HCT116 (cell line): ENCODE measurements at regions not wholly inside any gene's neighbourhood (a gene's known extent, or its start where the extent isn't known, plus 50 kb on each side); places are given as distances from the start of the nearest gene placed in this dataset.
"Not testable (repeated sequence)": the region's sequence is repeated elsewhere in the genome, so short reads cannot be mapped to it uniquely, and the experiment has no call there.

ENCODE experiments used
- ATAC-seq: fragments of 200-7000 bp; cut with Tn5 transposase; 2 replicates; pipeline ENCODE4 v1.9.1; 2020; ENCODE audit warnings: mild to moderate bottlenecking, moderate library complexity
- BruUV-seq: library from RNA; stranded (reverse); fragments of 400-500 nt; replicated peaks from 2 replicates; lab custom pipeline; 2021; lab: Mats Ljungman, UMichigan
- CTCF ChIA-PET: fragments of 300-600 bp; sonication (Branson Sonifier 250); formaldehyde crosslinking; loops from one replicate; lab custom pipeline; 2021; ENCODE audit warnings: antibody characterized with exemption; lab: Charles Lee
- POLR2A ChIA-PET: fragments of 300-600, 350-600 bp; sonication (Branson Sonifier 250); formaldehyde crosslinking; loops from one replicate; lab custom pipeline; 2021; ENCODE audit warnings: antibody characterized with exemption; lab: Charles Lee
- RAD21 ChIA-PET, 2 experiments: fragments of 300-600 bp; sonication (Branson Sonifier 250); formaldehyde crosslinking; loops; one replicate each; lab custom pipeline; 2023; ENCODE audit warnings: low total read pairs in 2 of 2; ENCODE audit not compliant: uncharacterized antibody in 2 of 2, unreplicated experiment in 2 of 2, low non-redundant PET in 1 of 2; lab: Charles Lee
- DNase-seq: peaks from one replicate; pipeline ENCODE4 v3.0.0-alpha.2; 2010; ENCODE audit warnings: low read depth, low spot score
- H2AFZ ChIP-seq: fragments of 200-600 bp; shearing (Covaris generic), sonication (generic); 2 replicates; pipeline ENCODE4 v1.6.1; 2017; ENCODE audit warnings: low read depth, mixed run types, mixed read lengths, antibody characterized with exemption, low read length; ENCODE audit not compliant: poor library complexity, severe bottlenecking
- H3K27ac ChIP-seq: 2 replicates; pipeline ENCODE4 v1.5.1; 2012; ENCODE audit warnings: low read depth, low read length
- H3K27me3 ChIP-seq: fragments of 200-600 bp; sonication (generic); 2 replicates; pipeline ENCODE4 v1.6.1; 2016; ENCODE audit warnings: mixed run types, low read length, mixed read lengths; ENCODE audit not compliant: insufficient read depth
- H3K36me3 ChIP-seq, 2 experiments: fragments of 200-500 bp in 1 of 2; fragments of 200-600 bp in 1 of 2; sonication (Bioruptor generic) in 1 of 2; sonication (generic) in 1 of 2; 2 replicates each; pipeline versions ENCODE4 v1.5.1 to v1.6.1; 2014 to 2016; ENCODE audit warnings: low read length in 2 of 2, inconsistent platforms in 1 of 2, mixed read lengths in 1 of 2, mixed run types in 1 of 2; ENCODE audit not compliant: insufficient read depth in 2 of 2, control insufficient read depth in 1 of 2
- H3K4me1 ChIP-seq, 2 experiments: fragments of 200-600 bp in 1 of 2; sonication (generic) in 1 of 2; 2 replicates each; pipeline versions ENCODE4 v1.5.1 to v1.6.1; 2012 to 2017; ENCODE audit warnings: low read length in 2 of 2, inconsistent platforms in 1 of 2, mild to moderate bottlenecking in 1 of 2, mixed read lengths in 1 of 2, mixed run types in 1 of 2, moderate library complexity in 1 of 2; ENCODE audit not compliant: insufficient read depth in 2 of 2, control insufficient read depth in 1 of 2
- H3K4me2 ChIP-seq: fragments of 200-600 bp; sonication (generic); 2 replicates; pipeline ENCODE4 v1.6.1; 2017; ENCODE audit warnings: mixed run types, low read length, mixed read lengths
- H3K4me3 ChIP-seq, 2 experiments: fragments of 200-600 bp in 1 of 2; sonication (generic) in 1 of 2; replicated peaks in 1 of 2; 2 replicates each; pipeline ENCODE4 v1.5.1; 2011 to 2016; ENCODE audit warnings: low read length in 2 of 2, control low read depth in 1 of 2, low read depth in 1 of 2, mild to moderate bottlenecking in 1 of 2, mixed read lengths in 1 of 2, mixed run types in 1 of 2
- H3K79me2 ChIP-seq: fragments of 200-600 bp; sonication (generic); 2 replicates; pipeline ENCODE4 v1.6.1; 2017; ENCODE audit warnings: mild to moderate bottlenecking, mixed run types, low read length, moderate library complexity, mixed read lengths; ENCODE audit not compliant: insufficient read depth
- H3K9ac ChIP-seq: fragments of 200-600 bp; sonication (generic); 2 replicates; pipeline ENCODE4 v1.6.1; 2016; ENCODE audit warnings: low read length, mixed read lengths
- H3K9me2 ChIP-seq: fragments of 200-600 bp; sonication (generic), shearing (Covaris generic); 2 replicates; pipeline ENCODE4 v1.6.1; 2017; ENCODE audit warnings: mixed run types, mild to moderate bottlenecking, moderate library complexity; ENCODE audit not compliant: insufficient read depth
- H3K9me3 ChIP-seq, 2 experiments: fragments of 200-500 bp in 1 of 2; fragments of 200-600 bp in 1 of 2; sonication (Bioruptor generic) in 1 of 2; sonication (generic) in 1 of 2; 2 replicates each; pipeline ENCODE4 v1.6.1; 2014 to 2017; ENCODE audit warnings: low read length in 2 of 2, mixed read lengths in 2 of 2, inconsistent platforms in 1 of 2, low read depth in 1 of 2, mild to moderate bottlenecking in 1 of 2, mixed run types in 1 of 2, moderate library complexity in 1 of 2; ENCODE audit not compliant: control insufficient read depth in 1 of 2, insufficient read depth in 1 of 2
- H4K20me1 ChIP-seq: fragments of 200-600 bp; sonication (generic), shearing (Covaris generic); 2 replicates; pipeline ENCODE4 v1.6.1; 2017; ENCODE audit warnings: mixed run types, mild to moderate bottlenecking, moderate library complexity; ENCODE audit not compliant: insufficient read depth
- CBX3 ChIP-seq: IDR thresholded peaks from 2 replicates; pipeline ENCODE4 v1.6.1; 2012; ENCODE audit warnings: low read depth
- CEBPB ChIP-seq: IDR thresholded peaks from 2 replicates; pipeline ENCODE4 v1.6.1; 2012; ENCODE audit warnings: low read depth
- ELF1 ChIP-seq: IDR thresholded peaks from 2 replicates; pipeline ENCODE4 v1.6.1; 2012; ENCODE audit warnings: low read depth, borderline replicate concordance
- EZH2 ChIP-seq: fragments of 200-600 bp; sonication (generic); IDR thresholded peaks from 2 replicates; pipeline ENCODE4 v1.6.1; 2017; ENCODE audit warnings: antibody characterized with exemption, mixed run types
- EZH2phosphoT487 ChIP-seq: fragments of 200-600 bp; IDR thresholded peaks from 2 replicates; pipeline ENCODE4 v1.6.1; 2018; ENCODE audit warnings: antibody characterized with exemption, borderline replicate concordance
- FOSL1 ChIP-seq: IDR thresholded peaks from 2 replicates; pipeline ENCODE4 v1.6.1; 2012; ENCODE audit warnings: low read depth
- POLR2A ChIP-seq: IDR thresholded peaks from 2 replicates; pipeline ENCODE4 v1.7.0; 2011; ENCODE audit warnings: borderline replicate concordance; ENCODE audit not compliant: insufficient read depth, insufficient read length; ENCODE audit errors: extremely low read depth
- POLR2AphosphoS5 ChIP-seq: IDR thresholded peaks from 2 replicates; pipeline ENCODE4 v1.6.1; 2011; ENCODE audit warnings: mild to moderate bottlenecking, low read depth, low read length, moderate library complexity
- SP1 ChIP-seq: IDR thresholded peaks from 2 replicates; pipeline ENCODE4 v1.6.1; 2012; ENCODE audit warnings: low read depth
- SRF ChIP-seq: IDR thresholded peaks from 2 replicates; pipeline ENCODE4 v1.6.1; 2012; ENCODE audit warnings: low read depth
- YY1 ChIP-seq: IDR thresholded peaks from 2 replicates; pipeline ENCODE4 v1.6.1; 2011; ENCODE audit warnings: low read length, low read depth, moderate library complexity, mild to moderate bottlenecking; ENCODE audit not compliant: insufficient replicate concordance; ENCODE audit errors: extremely low read depth
- ZNF274 ChIP-seq: fragments of 200-500 bp; sonication (Bioruptor generic); IDR thresholded peaks from 2 replicates; pipeline ENCODE4 v1.6.1; 2014; ENCODE audit warnings: mild to moderate bottlenecking, low read depth, low read length, inconsistent platforms
- intact Hi-C: fragments of 100-400 bp; cut with micrococcal nuclease; formaldehyde crosslinking; loops from 2 replicates; pipeline ENCODE4 v1.10.0; 2022
- TF ChIP-seq, protein P1 (sequence below), 3 experiments: fragments of 200-600 bp in 1 of 3; sonication (generic) in 1 of 3; IDR thresholded peaks in 2 of 3; conservative IDR thresholded peaks in 1 of 3; 2 replicates each; pipeline ENCODE4 v1.5.1; 2012 to 2017; ENCODE audit warnings: low read depth in 2 of 3, low read length in 2 of 3, antibody characterized with exemption in 1 of 3, borderline replicate concordance in 1 of 3, control low read depth in 1 of 3, mild to moderate bottlenecking in 1 of 3, mixed read lengths in 1 of 3, mixed run types in 1 of 3, moderate library complexity in 1 of 3; ENCODE audit not compliant: insufficient read depth in 1 of 3
- TF ChIP-seq, protein P2 (sequence below): IDR thresholded peaks from 2 replicates; pipeline ENCODE4 v1.6.1; 2012
- TF ChIP-seq, protein P3 (sequence below): IDR thresholded peaks from 2 replicates; pipeline ENCODE4 v1.6.1; 2011; ENCODE audit warnings: mild to moderate bottlenecking, low read length, moderate library complexity; ENCODE audit not compliant: insufficient replicate concordance; ENCODE audit errors: extremely low read depth

DNA sequence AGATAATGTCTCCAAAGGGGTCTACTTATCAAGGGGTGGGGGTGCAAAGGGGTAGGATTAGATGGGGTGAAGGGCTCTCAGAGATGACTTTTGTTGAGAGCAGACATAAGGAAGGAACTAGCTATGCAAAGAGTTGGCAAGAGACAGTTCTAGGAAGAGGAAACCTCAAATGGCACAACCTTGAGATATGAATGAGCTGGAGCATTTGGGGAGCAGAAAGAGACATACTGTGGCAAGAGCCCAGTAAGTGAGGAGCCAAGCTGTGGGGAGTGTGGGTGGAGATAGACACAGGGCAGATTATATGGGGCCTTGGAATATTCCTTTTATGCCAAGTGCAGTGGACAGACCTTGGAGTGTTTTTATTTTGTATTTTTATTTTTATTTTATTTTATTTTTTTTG lies 84.8 kb upstream of the BTG3 start:
- no peaks in the 10 kb centered on the region for H3K9me2 ChIP-seq
- H3K9ac ChIP-seq = no peak overlapping the region
- 0 out of 2 replicates have a peak, but pooled peaks cover 3% of the 10 kb centered on the region for H3K27me3 ChIP-seq
- RAD21 ChIA-PET = no interaction called here
- BruUV-seq = no TSS peak
- no peaks in the 10 kb centered on the region for H4K20me1 ChIP-seq
- H3K9me3 ChIP-seq = no peaks in the 10 kb centered on the region
- no peak overlapping the region for H3K4me2 ChIP-seq
- H3K79me2 ChIP-seq = no peaks in the 10 kb centered on the region
- TF ChIP-seq EZH2 (no peak), SRF (no peak), POLR2AphosphoS5 (no peak), EZH2phosphoT487 (no peak), CEBPB (no peak), YY1 (no peak), POLR2A (no peak), FOSL1 (no peak), ELF1 (no peak), SP1 (no peak), ZNF274 (no peak), CBX3 (no peak)
- TF ChIP-seq, protein P1, sequence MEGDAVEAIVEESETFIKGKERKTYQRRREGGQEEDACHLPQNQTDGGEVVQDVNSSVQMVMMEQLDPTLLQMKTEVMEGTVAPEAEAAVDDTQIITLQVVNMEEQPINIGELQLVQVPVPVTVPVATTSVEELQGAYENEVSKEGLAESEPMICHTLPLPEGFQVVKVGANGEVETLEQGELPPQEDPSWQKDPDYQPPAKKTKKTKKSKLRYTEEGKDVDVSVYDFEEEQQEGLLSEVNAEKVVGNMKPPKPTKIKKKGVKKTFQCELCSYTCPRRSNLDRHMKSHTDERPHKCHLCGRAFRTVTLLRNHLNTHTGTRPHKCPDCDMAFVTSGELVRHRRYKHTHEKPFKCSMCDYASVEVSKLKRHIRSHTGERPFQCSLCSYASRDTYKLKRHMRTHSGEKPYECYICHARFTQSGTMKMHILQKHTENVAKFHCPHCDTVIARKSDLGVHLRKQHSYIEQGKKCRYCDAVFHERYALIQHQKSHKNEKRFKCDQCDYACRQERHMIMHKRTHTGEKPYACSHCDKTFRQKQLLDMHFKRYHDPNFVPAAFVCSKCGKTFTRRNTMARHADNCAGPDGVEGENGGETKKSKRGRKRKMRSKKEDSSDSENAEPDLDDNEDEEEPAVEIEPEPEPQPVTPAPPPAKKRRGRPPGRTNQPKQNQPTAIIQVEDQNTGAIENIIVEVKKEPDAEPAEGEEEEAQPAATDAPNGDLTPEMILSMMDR (IDR thresholded peaks at IDR 0.05 in 2 of 3, conservative IDR thresholded peaks at IDR 0.05 in 1 of 3; ENCODE audit: borderline replicate concordance in 1 of 3, insufficient read depth in 1 of 3, low read depth in 2 of 3, low read length in 2 of 3) = no peak
- TF ChIP-seq, protein P2, sequence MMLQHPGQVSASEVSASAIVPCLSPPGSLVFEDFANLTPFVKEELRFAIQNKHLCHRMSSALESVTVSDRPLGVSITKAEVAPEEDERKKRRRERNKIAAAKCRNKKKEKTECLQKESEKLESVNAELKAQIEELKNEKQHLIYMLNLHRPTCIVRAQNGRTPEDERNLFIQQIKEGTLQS = no peak
- TF ChIP-seq, protein P3, sequence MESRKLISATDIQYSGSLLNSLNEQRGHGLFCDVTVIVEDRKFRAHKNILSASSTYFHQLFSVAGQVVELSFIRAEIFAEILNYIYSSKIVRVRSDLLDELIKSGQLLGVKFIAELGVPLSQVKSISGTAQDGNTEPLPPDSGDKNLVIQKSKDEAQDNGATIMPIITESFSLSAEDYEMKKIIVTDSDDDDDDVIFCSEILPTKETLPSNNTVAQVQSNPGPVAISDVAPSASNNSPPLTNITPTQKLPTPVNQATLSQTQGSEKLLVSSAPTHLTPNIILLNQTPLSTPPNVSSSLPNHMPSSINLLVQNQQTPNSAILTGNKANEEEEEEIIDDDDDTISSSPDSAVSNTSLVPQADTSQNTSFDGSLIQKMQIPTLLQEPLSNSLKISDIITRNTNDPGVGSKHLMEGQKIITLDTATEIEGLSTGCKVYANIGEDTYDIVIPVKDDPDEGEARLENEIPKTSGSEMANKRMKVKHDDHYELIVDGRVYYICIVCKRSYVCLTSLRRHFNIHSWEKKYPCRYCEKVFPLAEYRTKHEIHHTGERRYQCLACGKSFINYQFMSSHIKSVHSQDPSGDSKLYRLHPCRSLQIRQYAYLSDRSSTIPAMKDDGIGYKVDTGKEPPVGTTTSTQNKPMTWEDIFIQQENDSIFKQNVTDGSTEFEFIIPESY = no peak
- TF ChIP-seq, all 23 proteins: peak for 0
- ATAC-seq = no peak
- no peaks in the 10 kb centered on the region for H3K36me3 ChIP-seq
- H3K27ac ChIP-seq = no peak overlapping the region
- ChIA-PET CTCF (interaction anchor here (1.0 kb wide), 1 partner anchor 8 kb away, joined by 3 read pairs; no protein-coding TSS in a partner anchor), POLR2A (no interaction called here)
- intact Hi-C loops = no loop called here
- H2AFZ ChIP-seq = no peak overlapping the region
- H3K4me1 ChIP-seq = no peaks in the 10 kb centered on the region
- DNase-seq = no peak
- no peak overlapping the region for H3K4me3 ChIP-seq

DNA sequence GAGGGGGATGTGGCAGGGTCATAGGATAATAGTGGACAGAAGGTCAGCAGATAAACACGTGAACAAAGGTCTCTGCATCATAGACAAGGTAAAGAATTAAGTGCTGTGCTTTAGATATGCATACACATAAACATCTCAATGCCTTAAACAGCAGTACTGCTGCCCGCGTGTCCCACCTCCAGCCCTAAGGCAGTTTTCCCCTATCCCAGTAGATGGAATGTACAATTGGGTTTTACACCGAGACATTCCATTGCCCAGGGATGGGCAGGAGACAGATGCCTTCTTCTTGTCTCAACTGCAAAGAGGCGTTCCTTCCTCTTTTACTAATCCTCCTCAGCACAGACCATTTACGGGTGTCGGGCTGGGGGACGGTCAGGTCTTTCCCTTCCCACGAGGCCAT lies 81.7 kb upstream of the BTG3 start:
- ATAC-seq, CTCF ChIA-PET, H3K4me1 ChIP-seq, H2AFZ ChIP-seq, DNase-seq, H3K36me3 ChIP-seq, POLR2A ChIA-PET, intact Hi-C loops, BruUV-seq, H3K9ac ChIP-seq, H3K27ac ChIP-seq, H3K4me2 ChIP-seq, H3K27me3 ChIP-seq, H3K9me2 ChIP-seq, H4K20me1 ChIP-seq, RAD21 ChIA-PET, H3K9me3 ChIP-seq, H3K4me3 ChIP-seq, H3K79me2 ChIP-seq: not testable (repeated sequence)
